A673 (cell line): ENCODE measurements at regions not wholly inside any gene's neighbourhood (a gene's known extent, or its start where the extent isn't known, plus 50 kb on each side); places are given as distances from the start of the nearest gene placed in this dataset.

Experiments
- CTCF ChIP-seq: fragments of 300-800, 200-600 bp; sonication (generic); conservative IDR thresholded peaks from 2 replicates; pipeline ENCODE4 v1.5.1; 2017; ENCODE audit warnings: low read depth, mild to moderate bottlenecking, antibody characterized with exemption, low read length, moderate library complexity, mixed read lengths
- EZH2 ChIP-seq: fragments of 200-600 bp; sonication (generic); IDR thresholded peaks from 2 replicates; pipeline ENCODE4 v1.6.1; 2017; ENCODE audit warnings: borderline replicate concordance, low read depth, mild to moderate bottlenecking, mixed read lengths, antibody characterized with exemption, low read length; ENCODE audit not compliant: poor library complexity, severe bottlenecking

GRCh38 chr7:22008087-22008486 is 62.4 kb upstream of the CDCA7L start:
- TF ChIP-seq EZH2 (no peak), CTCF (no peak)
